ENCODE measurements at regions not wholly inside any gene's neighbourhood (a gene's known extent, or its start where the extent isn't known, plus 50 kb on each side); places are given as distances from the start of the nearest gene placed in this dataset.

GRCh38 chr12:69097619-69098368 is 141.6 kb upstream of the CPSF6 start:
- TF ChIP-seq ZBTB17 (tag by site-specific recombination; IDR thresholded peaks at IDR 0.05) (peak; percentile 25; the same call in 1 of the 2 replicates), ZBTB11 (tag by site-specific recombination; conservative IDR thresholded peaks at IDR 0.05; ENCODE audit: low read depth) (no peak)
- Histone ChIP-seq H3K4me3 (ENCODE audit: low read depth, low read length) (no peak overlapping the region), H3K27ac (ENCODE audit: extremely low read depth, low read depth, low read length) (no peak overlapping the region), H3K36me3 (ENCODE audit: control insufficient read depth in 2 of 2, insufficient read depth in 1 of 2, low read length in 2 of 2) (no peaks in the 10 kb centered on the region), H3K9me3 (ENCODE audit: control insufficient read depth, insufficient read depth, low read depth, low read length) (no peaks in the 10 kb centered on the region), H3K4me1 (ENCODE audit: control insufficient read depth, insufficient read depth, low read length) (peaks cover 9% of the 10 kb centered on the region; the same call in 1 of the 2 replicates)
- POLR2A ChIA-PET: no interaction called here
- CTCF ChIA-PET: interaction anchor here (0.9 to 1.2 kb wide), 2 partner anchors 61 to 111 kb away, joined by 3 to 4 read pairs; no protein-coding TSS in a partner anchor

- peaks cover 11% of the 10 kb centered on the region; the same call in 1 of the 2 replicates for H3K4me1 ChIP-seq (ENCODE audit: control insufficient read depth, insufficient read depth, low read length)
- TF ChIP-seq ZNF580 (tag by site-specific recombination; IDR thresholded peaks at IDR 0.05): no peak
- no peak for TF ChIP-seq ZNF544 (tag by site-specific recombination; IDR thresholded peaks at IDR 0.05)
- no peak for TF ChIP-seq ZNF610 (tag by site-specific recombination; IDR thresholded peaks at IDR 0.05; ENCODE audit: borderline replicate concordance)
- TF ChIP-seq ZNF202 (tag by site-specific recombination; IDR thresholded peaks at IDR 0.05; ENCODE audit: borderline replicate concordance): no peak
- no peak for TF ChIP-seq ZNF362 (tag by site-specific recombination; IDR thresholded peaks at IDR 0.05)
- no peak for TF ChIP-seq WT1 (tag by site-specific recombination; IDR thresholded peaks at IDR 0.05)
- TF ChIP-seq ZNF843 (tag by site-specific recombination; IDR thresholded peaks at IDR 0.05): no peak
- TF ChIP-seq ZNF155 (tag by site-specific recombination; IDR thresholded peaks at IDR 0.05): no peak
- no peak for TF ChIP-seq ZNF18 (tag by site-specific recombination; IDR thresholded peaks at IDR 0.05)
- TF ChIP-seq ZNF132 (tag by site-specific recombination; IDR thresholded peaks at IDR 0.05; ENCODE audit: borderline replicate concordance): no peak
- TF ChIP-seq KLF16 (tag by site-specific recombination; IDR thresholded peaks at IDR 0.05): no peak
- TF ChIP-seq ZNF112 (tag by site-specific recombination; IDR thresholded peaks at IDR 0.05): no peak
- no peaks in the 10 kb centered on the region for H3K9me3 ChIP-seq (ENCODE audit: control insufficient read depth, insufficient read depth, low read depth, low read length)
- H3K27ac ChIP-seq (ENCODE audit: extremely low read depth, low read depth, low read length): no peak overlapping the region
- H3K4me3 ChIP-seq (ENCODE audit: low read depth, low read length): no peak overlapping the region
- ChIA-PET POLR2A (no interaction called here), CTCF (interaction anchor here (0.6 to 0.7 kb wide), 2 partner anchors 29 to 302 kb away, joined by 3 to 4 read pairs; no protein-coding TSS in a partner anchor)
- H3K36me3 ChIP-seq (ENCODE audit: control insufficient read depth in 2 of 2, insufficient read depth in 1 of 2, low read length in 2 of 2): no peaks in the 10 kb centered on the region
These were observed 140.1 kb upstream of the CPSF6 start for GRCh38 chr12:69099201-69099837.

All from HEK293 (cell line).